Astrocyte (in vitro differentiated cells and primary cell): ENCODE measurements at regions not wholly inside any gene's neighbourhood (a gene's known extent, or its start where the extent isn't known, plus 50 kb on each side); places are given as distances from the start of the nearest gene placed in this dataset.

Experiments
- DNase-seq: peaks from one replicate; pipeline ENCODE4 v3.0.0-alpha.2; 2010; ENCODE audit warnings: low read depth
- FAIRE-seq: peaks from 2 replicates; lab custom pipeline; 2011; peaks lifted over from hg19 to GRCh38; lab: Jason Lieb, UNC
- H2AFZ ChIP-seq: 2 replicates; pipeline ENCODE4 v1.6.0; 2012; ENCODE audit warnings: low read depth, low read length, inconsistent platforms
- H3K27ac ChIP-seq: 2 replicates; pipeline ENCODE4 v1.5.1; 2011; ENCODE audit warnings: low read depth, low read length, inconsistent platforms
- H3K27me3 ChIP-seq: 2 replicates; pipeline ENCODE4 v1.6.0; 2011; ENCODE audit warnings: low read length, inconsistent platforms; ENCODE audit not compliant: insufficient read depth
- H3K36me3 ChIP-seq: 2 replicates; pipeline ENCODE4 v1.5.1; 2011; ENCODE audit warnings: low read length, inconsistent platforms; ENCODE audit not compliant: insufficient read depth
- H3K4me1 ChIP-seq: 2 replicates; pipeline ENCODE4 v1.5.1; 2011; ENCODE audit warnings: low read length, inconsistent platforms; ENCODE audit not compliant: insufficient read depth
- H3K4me2 ChIP-seq: 2 replicates; pipeline ENCODE4 v1.6.0; 2012; ENCODE audit warnings: low read length, inconsistent platforms
- H3K4me3 ChIP-seq: 2 replicates; pipeline ENCODE4 v1.5.1; 2011; ENCODE audit warnings: low read depth, mild to moderate bottlenecking, low read length, inconsistent platforms; ENCODE audit not compliant: insufficient read depth
- H3K79me2 ChIP-seq: 2 replicates; pipeline ENCODE4 v1.6.0; 2012; ENCODE audit warnings: mild to moderate bottlenecking, low read length, inconsistent platforms; ENCODE audit not compliant: insufficient read depth
- H3K9ac ChIP-seq: 2 replicates; pipeline ENCODE4 v1.6.0; 2012; ENCODE audit warnings: mild to moderate bottlenecking, low read length, inconsistent platforms
- H3K9me3 ChIP-seq: 2 replicates; pipeline ENCODE4 v1.5.1; 2012; ENCODE audit warnings: low read depth, mild to moderate bottlenecking, low read length, inconsistent platforms; ENCODE audit not compliant: insufficient read depth
- H4K20me1 ChIP-seq: 2 replicates; pipeline ENCODE4 v1.6.0; 2012; ENCODE audit warnings: low read length, inconsistent platforms; ENCODE audit not compliant: insufficient read depth
- H3K27ac Mint-ChIP-seq: one replicate; pipeline ENCODE4 v1.8.0; 2021; ENCODE audit warnings: mild to moderate bottlenecking, mixed read lengths; ENCODE audit not compliant: unreplicated experiment
- H3K27me3 Mint-ChIP-seq: one replicate; pipeline ENCODE4 v1.8.0; 2021; ENCODE audit warnings: low read depth, mixed read lengths; ENCODE audit not compliant: unreplicated experiment
- H3K36me3 Mint-ChIP-seq: one replicate; pipeline ENCODE4 v1.8.0; 2021; ENCODE audit warnings: low read depth, mixed read lengths; ENCODE audit not compliant: unreplicated experiment
- H3K4me1 Mint-ChIP-seq: one replicate; pipeline ENCODE4 v1.8.0; 2021; ENCODE audit warnings: low read depth, mixed read lengths; ENCODE audit not compliant: unreplicated experiment
- H3K4me3 Mint-ChIP-seq: one replicate; pipeline ENCODE4 v1.8.0; 2021; ENCODE audit warnings: mild to moderate bottlenecking, moderate library complexity, mixed read lengths; ENCODE audit not compliant: unreplicated experiment
- H3K9me3 Mint-ChIP-seq: one replicate; pipeline ENCODE4 v1.8.0; 2021; ENCODE audit warnings: mild to moderate bottlenecking, mixed read lengths; ENCODE audit not compliant: unreplicated experiment
- CTCF ChIP-seq: IDR thresholded peaks from 2 replicates; pipeline ENCODE4 v1.5.1; 2011; ENCODE audit warnings: low read depth, mild to moderate bottlenecking, inconsistent platforms, low read length, moderate library complexity; ENCODE audit not compliant: insufficient read depth
- EZH2 ChIP-seq: IDR thresholded peaks from 2 replicates; pipeline ENCODE4 v1.6.1; 2012; ENCODE audit warnings: mild to moderate bottlenecking, low read length, inconsistent platforms; ENCODE audit not compliant: insufficient read depth

GRCh38 chr10:78384049-78384431 is 350.4 kb downstream of the RPS24 start:
- Histone ChIP-seq H3K9ac (no peak overlapping the region), H3K9me3 (peaks cover 6% of the 10 kb centered on the region), H3K4me3 (no peak overlapping the region), H3K79me2 (no peaks in the 10 kb centered on the region), H4K20me1 (no peaks in the 10 kb centered on the region), H3K36me3 (no peaks in the 10 kb centered on the region), H3K27ac (no peak overlapping the region), H2AFZ (no peak overlapping the region), H3K27me3 (peaks cover 38% of the 10 kb centered on the region), H3K4me1 (no peaks in the 10 kb centered on the region), H3K4me2 (no peak overlapping the region)
- Mint-ChIP-seq H3K27me3 (peaks cover 86% of the 10 kb centered on the region), H3K36me3 (peaks cover 2% of the 10 kb centered on the region), H3K9me3 (peaks cover 12% of the 10 kb centered on the region), H3K4me1 (no peaks in the 10 kb centered on the region), H3K4me3 (no peak overlapping the region), H3K27ac (no peak overlapping the region)
- FAIRE-seq (no peak), DNase-seq (peak; percentile 9)
- TF ChIP-seq EZH2 (no peak), CTCF (no peak)

GRCh38 chr10:78385599-78385998 is 351.9 kb downstream of the RPS24 start:
- Histone ChIP-seq H3K27ac (no peak overlapping the region), H3K4me2 (no peak overlapping the region), H3K4me3 (no peak overlapping the region), H3K36me3 (no peaks in the 10 kb centered on the region), H4K20me1 (no peaks in the 10 kb centered on the region), H3K9ac (no peak overlapping the region), H3K9me3 (no peaks in the 10 kb centered on the region), H3K4me1 (no peaks in the 10 kb centered on the region), H3K79me2 (no peaks in the 10 kb centered on the region), H3K27me3 (peaks cover 36% of the 10 kb centered on the region), H2AFZ (no peak overlapping the region)
- TF ChIP-seq EZH2 = no peak
- TF ChIP-seq CTCF = no peak
- peaks cover 2% of the 10 kb centered on the region for H3K36me3 Mint-ChIP-seq
- no peak for FAIRE-seq
- H3K27ac Mint-ChIP-seq = no peak overlapping the region
- peaks cover 85% of the 10 kb centered on the region for H3K27me3 Mint-ChIP-seq
- H3K4me1 Mint-ChIP-seq = no peaks in the 10 kb centered on the region
- H3K4me3 Mint-ChIP-seq = no peak overlapping the region
- H3K9me3 Mint-ChIP-seq = peaks cover 7% of the 10 kb centered on the region
- no peak for DNase-seq

GRCh38 chr10:78386509-78386908 is 352.8 kb downstream of the RPS24 start:
- H3K4me2 ChIP-seq = no peak overlapping the region
- no peak overlapping the region for H3K4me3 Mint-ChIP-seq
- no peak overlapping the region for H3K27ac ChIP-seq
- no peaks in the 10 kb centered on the region for H3K36me3 ChIP-seq
- DNase-seq (no peak), FAIRE-seq (no peak)
- H3K4me3 ChIP-seq = no peak overlapping the region
- no peaks in the 10 kb centered on the region for H3K9me3 ChIP-seq
- no peaks in the 10 kb centered on the region for H3K4me1 ChIP-seq
- H3K79me2 ChIP-seq = no peaks in the 10 kb centered on the region
- peaks cover 2% of the 10 kb centered on the region for H3K36me3 Mint-ChIP-seq
- H3K27me3 Mint-ChIP-seq = peaks cover 81% of the 10 kb centered on the region
- H3K27me3 ChIP-seq = peaks cover 32% of the 10 kb centered on the region
- H3K4me1 Mint-ChIP-seq = no peaks in the 10 kb centered on the region
- no peak overlapping the region for H3K27ac Mint-ChIP-seq
- no peak for TF ChIP-seq CTCF
- no peaks in the 10 kb centered on the region for H4K20me1 ChIP-seq
- peaks cover 7% of the 10 kb centered on the region for H3K9me3 Mint-ChIP-seq
- H3K9ac ChIP-seq = no peak overlapping the region
- H2AFZ ChIP-seq = no peak overlapping the region
